Suprapubic skin (tissue), 3 donors: ENCODE measurements at regions not wholly inside any gene's neighbourhood (a gene's known extent, or its start where the extent isn't known, plus 50 kb on each side); places are given as distances from the start of the nearest gene placed in this dataset.

Source experiments
- POLR2A ChIP-seq, 2 donors: fragments of 450-650 bp; IDR thresholded peaks; one replicate each; pipeline ENCODE4 v1.6.1; 2017; ENCODE audit warnings: antibody characterized with exemption in 2 of 2, mild to moderate bottlenecking in 2 of 2, moderate library complexity in 2 of 2
- TF ChIP-seq, protein P1 (sequence below), 2 donors: fragments of 200-600 bp in 1 of 2; fragments of 450-650 bp in 1 of 2; sonication (generic) in 1 of 2; IDR thresholded peaks; one replicate each; pipeline ENCODE4 v1.5.1; 2016 to 2019; ENCODE audit warnings: antibody characterized with exemption in 2 of 2, mild to moderate bottlenecking in 1 of 2, moderate library complexity in 1 of 2

GRCh38 chr14:62071039-62071438, 308.8 kb downstream of the SNAPC1 start:
- TF ChIP-seq, protein P1, sequence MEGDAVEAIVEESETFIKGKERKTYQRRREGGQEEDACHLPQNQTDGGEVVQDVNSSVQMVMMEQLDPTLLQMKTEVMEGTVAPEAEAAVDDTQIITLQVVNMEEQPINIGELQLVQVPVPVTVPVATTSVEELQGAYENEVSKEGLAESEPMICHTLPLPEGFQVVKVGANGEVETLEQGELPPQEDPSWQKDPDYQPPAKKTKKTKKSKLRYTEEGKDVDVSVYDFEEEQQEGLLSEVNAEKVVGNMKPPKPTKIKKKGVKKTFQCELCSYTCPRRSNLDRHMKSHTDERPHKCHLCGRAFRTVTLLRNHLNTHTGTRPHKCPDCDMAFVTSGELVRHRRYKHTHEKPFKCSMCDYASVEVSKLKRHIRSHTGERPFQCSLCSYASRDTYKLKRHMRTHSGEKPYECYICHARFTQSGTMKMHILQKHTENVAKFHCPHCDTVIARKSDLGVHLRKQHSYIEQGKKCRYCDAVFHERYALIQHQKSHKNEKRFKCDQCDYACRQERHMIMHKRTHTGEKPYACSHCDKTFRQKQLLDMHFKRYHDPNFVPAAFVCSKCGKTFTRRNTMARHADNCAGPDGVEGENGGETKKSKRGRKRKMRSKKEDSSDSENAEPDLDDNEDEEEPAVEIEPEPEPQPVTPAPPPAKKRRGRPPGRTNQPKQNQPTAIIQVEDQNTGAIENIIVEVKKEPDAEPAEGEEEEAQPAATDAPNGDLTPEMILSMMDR (IDR thresholded peaks at IDR 0.05) = no peak
- no peak for TF ChIP-seq POLR2A (IDR thresholded peaks at IDR 0.05)
